GM12878 (cell line): ENCODE measurements at regions not wholly inside any gene's neighbourhood (a gene's known extent, or its start where the extent isn't known, plus 50 kb on each side); places are given as distances from the start of the nearest gene placed in this dataset.

Experiments used
- BACH1 ChIP-seq: fragments of 450-650 bp; IDR thresholded peaks from 2 replicates; pipeline ENCODE4 v1.6.1; 2017; ENCODE audit warnings: mild to moderate bottlenecking, borderline replicate concordance
- POLR2A ChIP-seq: IDR thresholded peaks from 2 replicates; pipeline ENCODE4 v1.6.1; 2011; ENCODE audit warnings: low read depth, mild to moderate bottlenecking, low read length
- POLR2AphosphoS5 ChIP-seq: IDR thresholded peaks from 2 replicates; pipeline ENCODE4 v1.6.1; 2011; ENCODE audit warnings: mild to moderate bottlenecking, low read length, inconsistent platforms

DNA sequence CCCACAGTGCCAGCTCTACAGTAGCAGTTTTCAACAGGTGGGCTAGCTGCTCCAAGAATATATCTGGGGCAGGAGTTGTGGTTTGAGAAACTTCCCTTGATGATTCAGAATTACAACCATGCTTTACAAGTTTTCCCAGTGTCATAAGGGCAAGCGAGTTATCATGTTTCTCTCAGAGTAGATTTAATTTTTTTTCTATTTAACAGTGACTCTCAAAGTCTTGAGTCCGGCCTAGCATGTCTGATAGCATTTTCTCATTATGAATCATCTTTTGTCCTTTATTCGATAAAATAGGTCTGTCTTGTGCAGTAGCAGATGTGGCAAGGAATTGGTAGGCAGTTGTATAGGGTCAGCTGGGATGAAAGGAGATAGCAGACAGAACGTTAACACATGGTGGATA lies 62.2 kb upstream of the SPANXD start:
- TF ChIP-seq BACH1 (no peak), POLR2AphosphoS5 (no peak), POLR2A (no peak)
